Gastrocnemius medialis (tissue), 4 donors: ENCODE measurements at regions not wholly inside any gene's neighbourhood (a gene's known extent, or its start where the extent isn't known, plus 50 kb on each side); places are given as distances from the start of the nearest gene placed in this dataset.

Experiments
- ATAC-seq, 2 donors: fragments of 150-250 bp; one replicate each; pipeline ENCODE4 v1.9.1; 2016
- DNase-seq, 2 donors: peaks; one replicate each; pipeline ENCODE4 v3.0.0-alpha.2; 2019
- H3K27ac ChIP-seq, 4 donors: fragments of 200-600 bp; sonication (generic); 1 replicate in 1 of 4; 2 replicates in 3 of 4; pipeline ENCODE4 v1.5.1; 2016 to 2018; ENCODE audit warnings: mild to moderate bottlenecking in 2 of 4, moderate library complexity in 1 of 4
- H3K27me3 ChIP-seq, 3 donors: fragments of 200-600 bp; sonication (generic) in 2 of 3; 1 replicate in 1 of 3; 2 replicates in 2 of 3; pipeline versions ENCODE4 v1.5.1 to v1.6.0; 2016 to 2019; ENCODE audit warnings: mild to moderate bottlenecking in 1 of 3, moderate library complexity in 1 of 3
- H3K36me3 ChIP-seq, 2 donors: fragments of 200-600 bp; sonication (generic) in 1 of 2; one replicate each; pipeline ENCODE4 v1.5.1; 2017 to 2018
- H3K4me1 ChIP-seq, 2 donors: fragments of 200-600 bp; sonication (generic) in 1 of 2; one replicate each; pipeline ENCODE4 v1.5.1; 2016 to 2017; ENCODE audit warnings: mild to moderate bottlenecking in 2 of 2
- H3K4me3 ChIP-seq, 4 donors: fragments of 200-600 bp; sonication (generic) in 3 of 4; 1 replicate in 1 of 4; 2 replicates in 3 of 4; pipeline ENCODE4 v1.5.1; 2016 to 2019; ENCODE audit warnings: mild to moderate bottlenecking in 2 of 4
- H3K9me3 ChIP-seq, 3 donors: fragments of 200-600 bp; sonication (generic) in 2 of 3; 1 replicate in 1 of 3; 2 replicates in 2 of 3; pipeline ENCODE4 v1.5.1; 2016 to 2019
- POLR2A ChIP-seq, 2 donors: fragments of 450-650 bp; IDR thresholded peaks; one replicate each; pipeline ENCODE4 v1.6.1; 2017; ENCODE audit warnings: antibody characterized with exemption in 2 of 2, mild to moderate bottlenecking in 2 of 2, moderate library complexity in 2 of 2
- in situ Hi-C, 4 donors: fragments of 200-750 bp; cut with MboI; loops; one replicate each; pipeline versions ENCODE4 v1.15.0 to v1.8.0; 2017; ENCODE audit warnings: low sequenced_read_pairs in 4 of 4
- intact Hi-C: fragments of 100-400 bp; cut with DNase I; formaldehyde crosslinking; loops from one replicate; pipeline ENCODE4 v1.15.1; 2023; ENCODE audit warnings: low total_unique reads
- TF ChIP-seq, protein P1 (sequence below), 5 experiments: fragments of 450-650 bp in 3 of 5; fragments of 200-600 bp in 2 of 5; sonication (generic) in 2 of 5; IDR thresholded peaks in 4 of 5; conservative IDR thresholded peaks in 1 of 5; 1 replicate in 4 of 5; 2 replicates in 1 of 5; pipeline ENCODE4 v1.5.1; 2016 to 2019; ENCODE audit warnings: antibody characterized with exemption in 5 of 5, mild to moderate bottlenecking in 3 of 5, moderate library complexity in 3 of 5

DNA sequence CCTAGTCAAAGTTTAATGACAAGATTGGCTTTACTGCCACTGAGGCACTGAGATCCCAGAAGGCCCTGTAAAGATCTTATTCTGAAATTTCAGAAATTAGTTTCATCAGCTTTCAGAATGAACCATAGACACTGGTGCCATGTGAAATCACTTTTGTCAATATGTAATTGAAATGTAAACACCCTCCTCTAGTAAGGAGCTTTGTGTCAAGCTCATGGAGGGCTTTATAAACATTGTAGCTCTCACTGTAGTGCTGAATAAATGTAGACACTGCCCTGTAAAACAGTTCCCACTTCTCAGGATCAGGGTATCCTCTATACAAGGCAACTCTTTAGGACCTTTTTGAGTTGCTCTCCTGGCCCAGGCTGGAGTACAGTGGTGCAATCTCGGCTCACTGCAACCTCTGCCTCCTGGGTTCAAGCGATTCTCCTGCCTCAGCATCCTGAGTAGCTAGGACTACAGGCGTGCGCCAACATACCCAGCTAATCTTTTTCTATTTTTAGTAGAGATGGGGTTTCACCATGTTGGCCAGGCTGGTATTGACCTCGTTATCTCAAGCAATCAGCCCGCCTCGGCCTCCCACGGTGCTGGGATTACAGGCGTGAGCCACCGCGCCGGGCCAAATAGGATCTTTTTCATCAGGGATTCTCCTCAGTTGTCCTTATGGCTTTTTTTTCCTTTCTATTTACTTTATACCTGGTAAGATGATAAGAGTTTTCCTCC lies 1823.9 kb upstream of the CDH9 start:
- in situ Hi-C loops (no loop called here), intact Hi-C loops (no loop called here)
- Histone ChIP-seq H3K9me3 (no peaks in the 10 kb centered on the region), H3K4me3 (no peak overlapping the region), H3K4me1 (no peaks in the 10 kb centered on the region), H3K27ac (no peak overlapping the region), H3K27me3 (no peaks in the 10 kb centered on the region), H3K36me3 (no peaks in the 10 kb centered on the region)
- no peak for ATAC-seq
- no peak for DNase-seq
- no peak for TF ChIP-seq POLR2A (IDR thresholded peaks at IDR 0.05)
- TF ChIP-seq, protein P1, sequence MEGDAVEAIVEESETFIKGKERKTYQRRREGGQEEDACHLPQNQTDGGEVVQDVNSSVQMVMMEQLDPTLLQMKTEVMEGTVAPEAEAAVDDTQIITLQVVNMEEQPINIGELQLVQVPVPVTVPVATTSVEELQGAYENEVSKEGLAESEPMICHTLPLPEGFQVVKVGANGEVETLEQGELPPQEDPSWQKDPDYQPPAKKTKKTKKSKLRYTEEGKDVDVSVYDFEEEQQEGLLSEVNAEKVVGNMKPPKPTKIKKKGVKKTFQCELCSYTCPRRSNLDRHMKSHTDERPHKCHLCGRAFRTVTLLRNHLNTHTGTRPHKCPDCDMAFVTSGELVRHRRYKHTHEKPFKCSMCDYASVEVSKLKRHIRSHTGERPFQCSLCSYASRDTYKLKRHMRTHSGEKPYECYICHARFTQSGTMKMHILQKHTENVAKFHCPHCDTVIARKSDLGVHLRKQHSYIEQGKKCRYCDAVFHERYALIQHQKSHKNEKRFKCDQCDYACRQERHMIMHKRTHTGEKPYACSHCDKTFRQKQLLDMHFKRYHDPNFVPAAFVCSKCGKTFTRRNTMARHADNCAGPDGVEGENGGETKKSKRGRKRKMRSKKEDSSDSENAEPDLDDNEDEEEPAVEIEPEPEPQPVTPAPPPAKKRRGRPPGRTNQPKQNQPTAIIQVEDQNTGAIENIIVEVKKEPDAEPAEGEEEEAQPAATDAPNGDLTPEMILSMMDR (IDR thresholded peaks at IDR 0.05 in 4 of 5, conservative IDR thresholded peaks at IDR 0.05 in 1 of 5) = no peak

DNA sequence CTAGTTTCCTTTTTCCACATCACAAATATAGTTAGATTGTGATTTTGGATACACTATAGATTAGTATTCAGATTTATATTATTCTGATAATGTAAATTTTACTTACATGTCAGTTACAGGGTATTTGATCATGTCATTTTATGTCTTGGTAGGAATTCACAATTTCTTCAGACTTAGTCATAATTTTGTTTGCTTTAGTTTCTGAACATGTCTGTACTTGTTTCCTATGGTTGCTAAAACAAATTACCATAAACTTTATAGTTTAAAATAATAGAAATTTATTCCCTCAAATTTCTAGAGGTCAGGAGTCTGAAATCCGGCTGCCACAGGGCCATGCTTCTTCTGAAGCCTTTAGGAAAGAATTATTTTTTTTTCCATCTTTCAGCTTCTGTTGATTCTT lies 1817.2 kb upstream of the CDH9 start:
- in situ Hi-C loops (no loop called here), intact Hi-C loops (no loop called here)
- H3K4me1 ChIP-seq = no peaks in the 10 kb centered on the region
- H3K9me3 ChIP-seq = no peaks in the 10 kb centered on the region
- no peak overlapping the region for H3K4me3 ChIP-seq
- no peak overlapping the region for H3K27ac ChIP-seq
- DNase-seq (no peak), ATAC-seq (no peak)
- TF ChIP-seq, protein P1 (IDR thresholded peaks at IDR 0.05 in 4 of 5, conservative IDR thresholded peaks at IDR 0.05 in 1 of 5) = no peak
- no peak for TF ChIP-seq POLR2A (IDR thresholded peaks at IDR 0.05)
- H3K36me3 ChIP-seq = no peaks in the 10 kb centered on the region
- H3K27me3 ChIP-seq = no peaks in the 10 kb centered on the region

DNA sequence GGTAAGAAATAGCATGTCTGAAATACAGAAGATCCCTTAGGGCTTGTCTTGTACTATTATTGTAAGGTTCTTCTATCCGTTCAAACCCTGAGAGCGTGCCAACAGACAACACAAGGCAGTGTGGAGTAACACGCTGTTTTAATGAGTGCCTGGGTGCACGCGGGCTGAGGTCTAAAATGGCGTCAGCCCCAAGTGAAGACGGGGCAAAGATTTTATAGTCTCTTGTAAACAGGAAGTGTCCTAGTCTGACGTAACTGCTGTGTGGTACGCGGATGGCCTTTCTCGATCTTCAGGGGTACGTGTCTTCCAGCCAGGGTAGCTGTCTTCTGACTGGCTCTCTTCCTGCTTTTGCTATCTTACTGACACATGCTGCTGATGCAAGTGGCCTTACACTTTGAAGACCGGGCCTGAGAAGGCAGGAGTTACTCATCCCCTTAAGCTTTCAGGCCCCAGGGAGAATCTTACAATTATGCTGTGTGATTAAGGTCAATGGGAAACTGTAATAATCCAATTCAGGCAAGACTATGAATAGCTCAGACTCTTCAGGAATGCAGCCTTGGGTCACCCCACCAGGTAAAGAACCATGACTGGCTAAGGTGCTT lies 1812.0 kb upstream of the CDH9 start:
- no peak overlapping the region for H3K27ac ChIP-seq
- intact Hi-C loops (no loop called here), in situ Hi-C loops (no loop called here)
- TF ChIP-seq POLR2A (IDR thresholded peaks at IDR 0.05) = no peak
- TF ChIP-seq, protein P1 (IDR thresholded peaks at IDR 0.05 in 4 of 5, conservative IDR thresholded peaks at IDR 0.05 in 1 of 5) = no peak
- H3K4me1 ChIP-seq = no peaks in the 10 kb centered on the region
- DNase-seq (no peak), ATAC-seq (no peak)
- H3K9me3 ChIP-seq = no peaks in the 10 kb centered on the region
- no peaks in the 10 kb centered on the region for H3K27me3 ChIP-seq
- H3K36me3 ChIP-seq = no peaks in the 10 kb centered on the region
- H3K4me3 ChIP-seq = no peak overlapping the region

DNA sequence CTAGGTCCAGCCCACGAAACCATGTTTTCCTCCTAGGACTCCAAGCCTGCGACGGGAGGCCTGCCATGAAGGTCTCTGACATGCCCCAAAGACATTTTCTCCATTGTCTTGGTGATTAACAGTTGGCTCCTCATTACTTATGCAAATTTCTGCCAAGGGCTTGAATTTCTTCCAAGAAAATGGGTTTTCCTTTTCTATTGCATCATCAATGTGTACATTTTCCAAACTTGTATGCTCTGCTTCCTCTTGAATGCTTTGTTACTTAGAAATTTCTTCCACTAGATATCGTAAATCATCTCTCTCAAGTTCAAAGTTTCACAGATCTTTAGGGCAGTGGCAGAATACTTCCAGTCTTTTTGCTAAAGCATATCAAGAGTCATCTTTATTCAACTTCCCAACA lies 1792.7 kb upstream of the CDH9 start:
- ATAC-seq (no peak), DNase-seq (no peak)
- Histone ChIP-seq H3K4me3 (no peak overlapping the region), H3K36me3 (no peaks in the 10 kb centered on the region), H3K9me3 (no peaks in the 10 kb centered on the region), H3K27me3 (no peaks in the 10 kb centered on the region), H3K27ac (no peak overlapping the region), H3K4me1 (no peaks in the 10 kb centered on the region)
- TF ChIP-seq POLR2A (IDR thresholded peaks at IDR 0.05) = no peak
- TF ChIP-seq, protein P1 (IDR thresholded peaks at IDR 0.05 in 4 of 5, conservative IDR thresholded peaks at IDR 0.05 in 1 of 5) = no peak
- in situ Hi-C loops (no loop called here), intact Hi-C loops (no loop called here)
